ENCODE measurements at regions not wholly inside any gene's neighbourhood (a gene's known extent, or its start where the extent isn't known, plus 50 kb on each side); places are given as distances from the start of the nearest gene placed in this dataset.

- no peaks in the 10 kb centered on the region for H3K27me3 ChIP-seq (ENCODE audit: low read depth, low read length)
- H3K4me1 ChIP-seq (ENCODE audit: low read length), result no peaks in the 10 kb centered on the region
- H2AFZ ChIP-seq (ENCODE audit: low read depth, low read length), result no peak overlapping the region
- H4K20me1 ChIP-seq (ENCODE audit: insufficient read depth, low read length), result no peaks in the 10 kb centered on the region
- no peaks in the 10 kb centered on the region for H3K79me2 ChIP-seq (ENCODE audit: low read length)
- no peaks in the 10 kb centered on the region for H3K36me3 ChIP-seq (replicated peaks; ENCODE audit: low read depth, low read length)
- no peaks in the 10 kb centered on the region for H3K9me3 ChIP-seq (ENCODE audit: insufficient read depth, low read length)
- no peak for TF ChIP-seq CTCF (IDR thresholded peaks at IDR 0.05; ENCODE audit: low read depth, low read length)
- no peak for TF ChIP-seq EZH2phosphoT487 (IDR thresholded peaks at IDR 0.05; ENCODE audit: low read depth)
- no peak overlapping the region for H3K27ac ChIP-seq (ENCODE audit: low read length)
- H3K4me2 ChIP-seq (ENCODE audit: low read length), result no peak overlapping the region
- H3K9ac ChIP-seq (ENCODE audit: low read length), result no peak overlapping the region
- no peak overlapping the region for H3K4me3 ChIP-seq (ENCODE audit: low read length)
These were observed 109.8 kb downstream of the LUZP4 start for GRCh38 chrX:115399306-115399705.

GRCh38 chrX:115400960-115401359 is 111.4 kb downstream of the LUZP4 start:
- no peaks in the 10 kb centered on the region for H3K4me1 ChIP-seq (ENCODE audit: low read length)
- no peak overlapping the region for H3K4me3 ChIP-seq (ENCODE audit: low read length)
- no peak overlapping the region for H3K4me2 ChIP-seq (ENCODE audit: low read length)
- H4K20me1 ChIP-seq (ENCODE audit: insufficient read depth, low read length), result no peaks in the 10 kb centered on the region
- H3K27ac ChIP-seq (ENCODE audit: low read length), result no peak overlapping the region
- no peaks in the 10 kb centered on the region for H3K36me3 ChIP-seq (replicated peaks; ENCODE audit: low read depth, low read length)
- TF ChIP-seq EZH2phosphoT487 (IDR thresholded peaks at IDR 0.05; ENCODE audit: low read depth) (no peak), CTCF (IDR thresholded peaks at IDR 0.05; ENCODE audit: low read depth, low read length) (no peak)
- no peaks in the 10 kb centered on the region for H3K9me3 ChIP-seq (ENCODE audit: insufficient read depth, low read length)
- H3K79me2 ChIP-seq (ENCODE audit: low read length), result no peaks in the 10 kb centered on the region
- no peaks in the 10 kb centered on the region for H3K27me3 ChIP-seq (ENCODE audit: low read depth, low read length)
- no peak overlapping the region for H2AFZ ChIP-seq (ENCODE audit: low read depth, low read length)
- no peak overlapping the region for H3K9ac ChIP-seq (ENCODE audit: low read length)

GRCh38 chrX:115402299-115402698 is 112.8 kb downstream of the LUZP4 start:
- no peaks in the 10 kb centered on the region for H3K27me3 ChIP-seq (ENCODE audit: low read depth, low read length)
- H2AFZ ChIP-seq (ENCODE audit: low read depth, low read length), result no peak overlapping the region
- H3K36me3 ChIP-seq (replicated peaks; ENCODE audit: low read depth, low read length), result no peaks in the 10 kb centered on the region
- TF ChIP-seq CTCF (IDR thresholded peaks at IDR 0.05; ENCODE audit: low read depth, low read length), result no peak
- no peak for TF ChIP-seq EZH2phosphoT487 (IDR thresholded peaks at IDR 0.05; ENCODE audit: low read depth)
- H3K4me3 ChIP-seq (ENCODE audit: low read length), result no peak overlapping the region
- H3K4me1 ChIP-seq (ENCODE audit: low read length), result no peaks in the 10 kb centered on the region
- H3K4me2 ChIP-seq (ENCODE audit: low read length), result no peak overlapping the region
- no peaks in the 10 kb centered on the region for H3K9me3 ChIP-seq (ENCODE audit: insufficient read depth, low read length)
- no peaks in the 10 kb centered on the region for H4K20me1 ChIP-seq (ENCODE audit: insufficient read depth, low read length)
- H3K79me2 ChIP-seq (ENCODE audit: low read length), result no peaks in the 10 kb centered on the region
- no peak overlapping the region for H3K27ac ChIP-seq (ENCODE audit: low read length)
- no peak overlapping the region for H3K9ac ChIP-seq (ENCODE audit: low read length)

GRCh38 chrX:115408771-115409400 is 119.4 kb downstream of the LUZP4 start:
- Histone ChIP-seq H3K79me2 (ENCODE audit: low read length) (no peaks in the 10 kb centered on the region), H3K27me3 (ENCODE audit: low read depth, low read length) (no peaks in the 10 kb centered on the region), H2AFZ (ENCODE audit: low read depth, low read length) (no peak overlapping the region), H4K20me1 (ENCODE audit: insufficient read depth, low read length) (no peaks in the 10 kb centered on the region), H3K4me1 (ENCODE audit: low read length) (no peaks in the 10 kb centered on the region), H3K4me3 (ENCODE audit: low read length) (no peak overlapping the region), H3K4me2 (ENCODE audit: low read length) (no peak overlapping the region), H3K9ac (ENCODE audit: low read length) (no peak overlapping the region), H3K36me3 (replicated peaks; ENCODE audit: low read depth, low read length) (no peaks in the 10 kb centered on the region), H3K27ac (ENCODE audit: low read length) (no peak overlapping the region), H3K9me3 (ENCODE audit: insufficient read depth, low read length) (no peaks in the 10 kb centered on the region)
- TF ChIP-seq CTCF (IDR thresholded peaks at IDR 0.05; ENCODE audit: low read depth, low read length), result no peak
- no peak for TF ChIP-seq EZH2phosphoT487 (IDR thresholded peaks at IDR 0.05; ENCODE audit: low read depth)
